ENCODE measurements at regions not wholly inside any gene's neighbourhood (a gene's known extent, or its start where the extent isn't known, plus 50 kb on each side); places are given as distances from the start of the nearest gene placed in this dataset.

- TF ChIP-seq POLR2A (IDR thresholded peaks at IDR 0.05; ENCODE audit: low read depth, low read length), result no peak
- TF ChIP-seq POLR2AphosphoS5 (IDR thresholded peaks at IDR 0.05; ENCODE audit: low read depth, low read length), result no peak
Observed at GRCh38 chr13:76638181-76638580, 248.0 kb downstream of the KCTD12 start.
